SK-N-SH (cell line): ENCODE measurements at regions not wholly inside any gene's neighbourhood (a gene's known extent, or its start where the extent isn't known, plus 50 kb on each side); places are given as distances from the start of the nearest gene placed in this dataset.

ENCODE experiments used
- CTCF ChIP-seq: fragments of 200-600 bp; sonication (generic); IDR thresholded peaks from 2 replicates; pipeline ENCODE4 v1.6.1; 2017; ENCODE audit warnings: antibody characterized with exemption, mild to moderate bottlenecking, moderate library complexity
- EP300 ChIP-seq, 2 experiments: IDR thresholded peaks; 2 replicates each; pipeline versions ENCODE4 v1.4.0 to v1.6.1; 2012; ENCODE audit warnings: borderline replicate concordance in 1 of 2, low read depth in 1 of 2, low read length in 1 of 2
- EZH2phosphoT487 ChIP-seq: fragments of 200-600 bp; sonication (generic); IDR thresholded peaks from 2 replicates; pipeline ENCODE4 v1.6.1; 2017; ENCODE audit warnings: low read depth, mixed run types, mild to moderate bottlenecking, antibody characterized with exemption, moderate library complexity, borderline replicate concordance
- FOXM1 ChIP-seq: IDR thresholded peaks from 2 replicates; pipeline ENCODE4 v1.4.0; 2012; ENCODE audit warnings: low read depth, mild to moderate bottlenecking
- MAX ChIP-seq: IDR thresholded peaks from 2 replicates; pipeline ENCODE4 v1.4.0; 2012; ENCODE audit warnings: low read depth
- MXI1 ChIP-seq: IDR thresholded peaks from 2 replicates; pipeline ENCODE4 v1.6.1; 2012; ENCODE audit warnings: mild to moderate bottlenecking, low read depth, low read length, improper control_type of control experiment
- NRF1 ChIP-seq: IDR thresholded peaks from 2 replicates; pipeline ENCODE4 v1.6.1; 2012; ENCODE audit warnings: low read depth, mild to moderate bottlenecking, low read length
- RCOR1 ChIP-seq: fragments of 150-350 bp; IDR thresholded peaks from 2 replicates; pipeline ENCODE4 v1.6.1; 2017; ENCODE audit warnings: antibody characterized with exemption, low read length
- RFX5 ChIP-seq: IDR thresholded peaks from 2 replicates; pipeline ENCODE4 v1.6.1; 2012; ENCODE audit warnings: mild to moderate bottlenecking, improper control_type of control experiment, low read length

GRCh38 chr19:30812099-30812678 is 440.0 kb downstream of the ZNF536 start:
- TF ChIP-seq CTCF (no peak), EZH2phosphoT487 (no peak), RFX5 (no peak), MXI1 (no peak), NRF1 (no peak), EP300 (IDR thresholded peaks at IDR 0.05; ENCODE audit: borderline replicate concordance in 1 of 2, low read depth in 1 of 2, low read length in 1 of 2) (no peak), RCOR1 (no peak), FOXM1 (no peak), MAX (no peak)
